Activated naive CD4-positive, alpha-beta T cell treated with anti-CD3 and anti-CD28 coated beads, Interleukin-2, amount 50 U/mL, for 24 hours (primary cell): ENCODE measurements at regions not wholly inside any gene's neighbourhood (a gene's known extent, or its start where the extent isn't known, plus 50 kb on each side); places are given as distances from the start of the nearest gene placed in this dataset.

Source experiments
- H3K27ac Mint-ChIP-seq: one replicate; pipeline ENCODE4 v1.8.0; 2021; ENCODE audit warnings: mild to moderate bottlenecking, mixed read lengths
- H3K27me3 Mint-ChIP-seq: one replicate; pipeline ENCODE4 v1.8.0; 2021; ENCODE audit warnings: mixed read lengths
- H3K36me3 Mint-ChIP-seq: one replicate; pipeline ENCODE4 v1.8.0; 2021; ENCODE audit warnings: mixed read lengths
- H3K4me1 Mint-ChIP-seq: one replicate; pipeline ENCODE4 v1.8.0; 2021; ENCODE audit warnings: mixed read lengths
- H3K4me3 Mint-ChIP-seq: one replicate; pipeline ENCODE4 v1.8.0; 2021; ENCODE audit warnings: mild to moderate bottlenecking, mixed read lengths
- H3K9me3 Mint-ChIP-seq: one replicate; pipeline ENCODE4 v1.8.0; 2021; ENCODE audit warnings: mixed read lengths

- Mint-ChIP-seq H3K9me3 (no peaks in the 10 kb centered on the region), H3K4me1 (peaks cover 3% of the 10 kb centered on the region), H3K4me3 (no peak overlapping the region), H3K36me3 (no peaks in the 10 kb centered on the region), H3K27ac (no peak overlapping the region), H3K27me3 (no peaks in the 10 kb centered on the region)
Measured at GRCh38 chr6:40340957-40341356, 246.2 kb downstream of the LRFN2 start.

- Mint-ChIP-seq H3K9me3 (no peaks in the 10 kb centered on the region), H3K4me3 (no peak overlapping the region), H3K27me3 (peaks cover 1% of the 10 kb centered on the region), H3K4me1 (peaks cover 3% of the 10 kb centered on the region), H3K27ac (no peak overlapping the region), H3K36me3 (no peaks in the 10 kb centered on the region)
Measured at GRCh38 chr6:40340196-40340595, 247.0 kb downstream of the LRFN2 start.

DNA sequence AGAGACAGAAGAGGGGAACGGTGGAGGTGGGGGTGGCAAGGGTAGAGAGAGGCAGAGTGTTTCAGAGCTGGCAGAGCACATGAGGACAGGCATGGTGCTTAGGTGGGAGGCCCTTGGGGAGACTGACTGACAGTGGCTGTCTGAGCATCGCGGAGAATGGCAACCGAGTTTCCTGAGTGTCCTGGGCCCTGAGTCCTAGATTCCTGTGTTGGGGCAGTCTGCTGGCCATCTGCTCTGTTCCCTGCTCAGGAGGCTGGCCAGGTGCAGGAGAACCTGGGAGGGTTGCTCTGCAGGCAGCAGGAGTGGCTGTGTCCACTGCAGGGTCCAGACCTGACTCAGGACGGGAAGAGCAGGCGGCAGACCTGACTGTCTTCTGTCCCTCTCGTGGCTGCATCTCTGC, 248.9 kb downstream of the LRFN2 start:
- Mint-ChIP-seq H3K27me3 (peaks cover 1% of the 10 kb centered on the region), H3K4me3 (no peak overlapping the region), H3K27ac (no peak overlapping the region), H3K36me3 (no peaks in the 10 kb centered on the region), H3K9me3 (no peaks in the 10 kb centered on the region), H3K4me1 (peaks cover 3% of the 10 kb centered on the region)

GRCh38 chr6:40336940-40337760, 250.0 kb downstream of the LRFN2 start:
- Mint-ChIP-seq H3K9me3 (no peaks in the 10 kb centered on the region), H3K27ac (no peak overlapping the region), H3K4me1 (peaks cover 3% of the 10 kb centered on the region), H3K4me3 (no peak overlapping the region), H3K36me3 (no peaks in the 10 kb centered on the region), H3K27me3 (peaks cover 1% of the 10 kb centered on the region)

DNA sequence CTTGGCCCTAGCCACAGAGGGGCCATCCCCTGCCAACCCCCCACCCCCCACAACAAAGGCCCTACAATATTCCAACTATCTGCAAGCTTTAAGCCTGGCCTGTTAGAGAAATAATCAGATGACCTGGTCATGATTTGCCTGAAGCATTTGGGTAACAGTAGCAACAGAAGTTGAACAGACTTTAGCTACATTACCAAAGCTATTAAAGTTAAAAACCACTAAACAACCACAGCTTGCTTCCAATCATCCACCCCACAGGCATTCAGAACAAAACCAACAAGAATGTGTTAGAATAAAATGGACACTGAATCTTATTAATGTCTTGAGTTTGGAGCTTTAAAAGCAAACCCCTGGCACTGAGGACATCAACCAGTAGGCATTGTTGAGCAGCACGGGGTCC, 250.9 kb downstream of the LRFN2 start:
- Mint-ChIP-seq H3K4me3 (no peak overlapping the region), H3K4me1 (peaks cover 1% of the 10 kb centered on the region), H3K9me3 (no peaks in the 10 kb centered on the region), H3K27ac (no peak overlapping the region), H3K36me3 (no peaks in the 10 kb centered on the region), H3K27me3 (peaks cover 1% of the 10 kb centered on the region)

GRCh38 chr6:40334496-40335270, 252.5 kb downstream of the LRFN2 start:
- H3K9me3 Mint-ChIP-seq = no peaks in the 10 kb centered on the region
- H3K4me1 Mint-ChIP-seq = peaks cover 10% of the 10 kb centered on the region
- H3K27ac Mint-ChIP-seq = no peak overlapping the region
- H3K27me3 Mint-ChIP-seq = peaks cover 1% of the 10 kb centered on the region
- H3K4me3 Mint-ChIP-seq = no peak overlapping the region
- H3K36me3 Mint-ChIP-seq = no peaks in the 10 kb centered on the region

DNA sequence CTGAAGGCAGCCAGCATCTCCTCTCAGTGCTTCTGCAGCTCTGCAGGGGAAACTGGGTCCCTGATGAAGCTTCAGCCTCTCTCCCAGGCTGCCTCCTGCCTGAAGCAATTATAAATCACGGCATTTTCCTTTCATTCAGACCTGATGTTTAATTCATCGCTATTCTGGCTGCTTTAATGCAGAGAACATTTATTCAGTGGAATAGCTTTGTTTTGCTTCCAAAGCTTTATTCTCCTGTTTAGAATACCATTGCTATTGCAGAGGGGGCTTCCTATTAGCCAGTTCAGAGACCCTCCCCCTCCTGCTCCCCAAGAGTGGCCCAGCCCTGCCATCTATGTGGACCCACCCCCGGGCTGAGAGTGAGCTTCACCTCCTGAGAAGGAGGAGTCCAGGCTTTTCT, 255.6 kb downstream of the LRFN2 start:
- H3K36me3 Mint-ChIP-seq = no peaks in the 10 kb centered on the region
- no peak overlapping the region for H3K27ac Mint-ChIP-seq
- H3K4me1 Mint-ChIP-seq = peaks cover 17% of the 10 kb centered on the region
- no peaks in the 10 kb centered on the region for H3K9me3 Mint-ChIP-seq
- H3K27me3 Mint-ChIP-seq = peaks cover 1% of the 10 kb centered on the region
- no peak overlapping the region for H3K4me3 Mint-ChIP-seq

DNA sequence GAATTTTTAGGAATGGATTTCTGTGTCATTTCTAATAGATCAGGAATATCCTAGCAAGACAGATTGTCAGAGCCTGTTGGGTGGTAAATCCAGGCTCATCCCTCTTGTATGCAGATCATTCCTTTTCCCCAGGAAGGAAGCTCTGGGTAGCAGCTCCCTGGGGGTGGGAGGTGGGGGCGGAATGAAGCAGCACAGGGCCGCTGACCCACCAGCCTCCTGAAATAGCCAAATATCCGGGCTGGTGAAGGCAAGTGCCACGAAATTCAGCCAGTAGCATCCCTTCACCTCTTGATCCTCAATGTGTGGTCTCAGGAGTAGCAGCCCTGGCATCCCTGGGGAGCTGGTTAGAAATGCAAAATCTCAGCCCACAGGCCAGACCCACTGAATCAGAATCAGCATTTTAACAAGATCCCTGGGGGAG, 256.9 kb downstream of the LRFN2 start:
- Mint-ChIP-seq H3K9me3 (no peaks in the 10 kb centered on the region), H3K4me1 (peaks cover 22% of the 10 kb centered on the region), H3K27ac (no peak overlapping the region), H3K27me3 (peaks cover 3% of the 10 kb centered on the region), H3K36me3 (no peaks in the 10 kb centered on the region), H3K4me3 (no peak overlapping the region)

DNA sequence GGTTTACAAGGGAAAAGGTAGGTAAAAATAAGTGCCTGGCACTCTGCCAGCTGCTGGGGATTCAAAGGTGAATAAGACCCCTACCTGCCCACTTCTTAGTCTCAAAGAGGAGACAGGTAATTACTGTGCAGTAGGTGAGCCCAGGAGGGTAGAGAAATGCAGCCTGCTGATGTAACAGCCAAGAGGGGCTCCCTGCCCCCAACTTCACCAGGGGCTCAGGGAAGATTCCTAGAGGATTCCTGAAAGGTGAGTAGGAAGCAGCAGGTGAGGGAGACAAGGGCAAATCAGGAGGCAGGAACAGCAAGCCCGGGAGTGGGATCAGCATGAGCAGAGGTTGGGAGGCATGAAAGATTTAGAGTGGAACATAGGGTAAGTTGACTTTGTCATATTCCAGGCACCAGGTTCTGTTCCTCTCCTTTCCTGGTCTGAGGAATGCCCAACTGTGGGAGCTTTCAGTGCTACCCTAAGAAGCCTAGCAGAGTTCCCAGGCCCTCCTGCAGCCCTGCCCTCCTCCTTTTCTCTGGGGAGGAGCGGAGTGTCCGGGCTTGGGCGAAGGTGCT, 258.1 kb downstream of the LRFN2 start:
- no peaks in the 10 kb centered on the region for H3K9me3 Mint-ChIP-seq
- no peak overlapping the region for H3K4me3 Mint-ChIP-seq
- no peaks in the 10 kb centered on the region for H3K36me3 Mint-ChIP-seq
- peaks cover 2% of the 10 kb centered on the region for H3K27me3 Mint-ChIP-seq
- peaks cover 22% of the 10 kb centered on the region for H3K4me1 Mint-ChIP-seq
- H3K27ac Mint-ChIP-seq = no peak overlapping the region

GRCh38 chr6:40328386-40328985, 258.7 kb downstream of the LRFN2 start:
- peaks cover 22% of the 10 kb centered on the region for H3K4me1 Mint-ChIP-seq
- H3K4me3 Mint-ChIP-seq = no peak overlapping the region
- H3K9me3 Mint-ChIP-seq = no peaks in the 10 kb centered on the region
- H3K36me3 Mint-ChIP-seq = no peaks in the 10 kb centered on the region
- peaks cover 2% of the 10 kb centered on the region for H3K27me3 Mint-ChIP-seq
- H3K27ac Mint-ChIP-seq = no peak overlapping the region

DNA sequence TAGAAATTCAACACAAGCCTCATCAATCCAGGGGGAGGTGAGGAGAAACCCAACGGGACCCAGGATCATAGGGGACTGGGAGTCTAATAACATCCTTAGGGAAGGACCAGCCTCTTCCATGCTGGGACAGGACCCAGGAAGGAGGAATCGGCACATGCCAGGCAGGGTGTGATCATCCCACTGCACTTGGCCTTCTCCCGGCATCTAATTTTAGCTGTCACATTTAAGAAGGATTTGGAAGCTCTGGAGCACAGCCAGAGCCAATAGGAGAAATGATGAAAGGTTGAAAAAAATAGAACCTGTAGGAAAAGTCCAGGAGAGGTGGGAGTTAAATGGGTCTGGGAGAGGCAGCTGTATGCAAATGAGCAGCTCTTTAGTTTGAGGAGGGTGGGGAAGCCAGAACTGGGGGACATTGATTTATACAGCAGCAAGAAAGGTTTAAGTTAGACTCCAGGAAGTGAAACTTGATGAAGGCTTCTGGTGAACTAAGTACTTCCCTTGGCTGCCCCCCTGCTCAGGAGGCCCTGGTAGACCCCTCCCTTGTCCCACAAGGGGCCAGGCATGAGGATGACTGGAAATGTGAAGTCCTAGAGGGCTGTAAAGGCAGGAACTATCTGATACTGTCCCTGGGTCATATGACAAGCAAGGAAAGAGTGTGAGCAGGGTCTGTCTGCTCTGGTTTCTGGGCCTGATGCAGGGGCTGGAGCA, 260.3 kb downstream of the LRFN2 start:
- peaks cover 22% of the 10 kb centered on the region for H3K4me1 Mint-ChIP-seq
- no peaks in the 10 kb centered on the region for H3K36me3 Mint-ChIP-seq
- H3K9me3 Mint-ChIP-seq = no peaks in the 10 kb centered on the region
- peaks cover 2% of the 10 kb centered on the region for H3K27me3 Mint-ChIP-seq
- H3K27ac Mint-ChIP-seq = no peak overlapping the region
- no peak overlapping the region for H3K4me3 Mint-ChIP-seq

DNA sequence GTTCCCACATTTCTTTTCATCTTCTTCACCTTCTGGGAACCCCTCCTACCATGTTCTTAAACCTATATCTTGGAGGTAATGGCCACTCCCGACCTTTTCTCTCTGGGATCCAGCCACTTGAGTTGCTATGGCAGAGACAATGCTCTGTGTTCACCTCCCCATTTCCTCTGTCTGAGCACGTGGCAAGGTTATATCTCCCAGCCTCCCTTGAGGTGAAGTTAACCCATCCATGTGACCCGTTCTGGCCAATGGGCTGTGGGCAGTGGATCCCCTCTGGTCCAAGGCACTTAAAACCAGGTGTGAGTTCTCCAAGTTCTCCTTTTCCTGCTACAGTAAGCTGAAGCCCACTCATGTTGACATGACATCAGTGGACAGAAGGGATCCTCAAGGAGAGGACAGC, 261.4 kb downstream of the LRFN2 start:
- no peak overlapping the region for H3K4me3 Mint-ChIP-seq
- peak overlapping the region; percentile 36 for H3K27ac Mint-ChIP-seq
- peaks cover 5% of the 10 kb centered on the region for H3K27me3 Mint-ChIP-seq
- no peaks in the 10 kb centered on the region for H3K36me3 Mint-ChIP-seq
- no peaks in the 10 kb centered on the region for H3K9me3 Mint-ChIP-seq
- H3K4me1 Mint-ChIP-seq = peaks cover 17% of the 10 kb centered on the region

DNA sequence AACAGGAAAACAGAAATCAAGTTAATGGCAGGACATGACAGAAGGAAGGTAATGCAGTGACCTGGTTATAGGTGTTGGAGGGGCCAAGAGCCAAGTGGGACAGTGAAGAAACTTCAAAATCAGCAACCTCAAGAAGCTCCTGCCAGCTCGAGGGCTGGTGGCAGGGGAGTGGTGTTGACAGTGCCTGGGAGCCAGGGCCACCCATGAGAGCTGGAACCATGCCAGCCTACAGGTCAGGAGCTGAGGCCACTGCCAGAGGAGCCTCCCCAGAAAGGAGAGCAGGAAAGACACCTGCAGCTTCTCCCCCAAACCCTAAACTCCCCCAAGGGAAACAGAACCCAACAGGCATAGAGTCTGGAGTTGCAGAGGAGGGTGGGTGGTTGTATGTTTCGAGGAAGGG, 262.1 kb downstream of the LRFN2 start:
- no peaks in the 10 kb centered on the region for H3K36me3 Mint-ChIP-seq

GRCh38 chr6:40323881-40324634, 263.1 kb downstream of the LRFN2 start:
- H3K27me3 Mint-ChIP-seq = peaks cover 10% of the 10 kb centered on the region
- no peaks in the 10 kb centered on the region for H3K36me3 Mint-ChIP-seq
- H3K27ac Mint-ChIP-seq = no peak overlapping the region
- H3K4me3 Mint-ChIP-seq = no peak overlapping the region
- peaks cover 11% of the 10 kb centered on the region for H3K4me1 Mint-ChIP-seq
- peaks cover under 1% of the 10 kb centered on the region for H3K9me3 Mint-ChIP-seq

More for the DNA sequence above, 262.1 kb downstream of the LRFN2 start:
- H3K27ac Mint-ChIP-seq = no peak overlapping the region
- peaks cover 14% of the 10 kb centered on the region for H3K4me1 Mint-ChIP-seq
- H3K4me3 Mint-ChIP-seq = no peak overlapping the region
- peaks cover 8% of the 10 kb centered on the region for H3K27me3 Mint-ChIP-seq
- H3K9me3 Mint-ChIP-seq = no peaks in the 10 kb centered on the region

DNA sequence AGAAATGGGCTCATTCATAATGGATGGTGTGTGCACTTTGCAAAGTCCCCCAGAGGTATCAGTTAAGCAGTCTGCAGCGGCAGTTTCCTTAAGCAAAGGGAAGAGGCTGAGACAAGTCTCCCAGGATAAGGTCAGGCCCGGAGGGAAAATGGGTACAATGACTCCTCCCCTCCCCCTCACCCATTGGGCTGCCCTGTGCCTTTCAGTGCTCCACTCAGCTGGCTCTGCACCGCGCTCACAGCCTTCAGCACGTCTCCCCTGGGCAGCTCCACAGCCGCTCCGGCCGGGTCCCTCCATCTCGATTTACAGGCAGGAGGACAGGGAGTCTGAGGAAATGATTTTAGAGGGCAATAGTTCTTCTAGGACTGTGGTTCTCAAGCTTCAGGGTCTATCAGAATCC, 264.8 kb downstream of the LRFN2 start:
- H3K4me1 Mint-ChIP-seq = peaks cover 5% of the 10 kb centered on the region
- H3K4me3 Mint-ChIP-seq = no peak overlapping the region
- no peaks in the 10 kb centered on the region for H3K36me3 Mint-ChIP-seq
- no peak overlapping the region for H3K27ac Mint-ChIP-seq
- peaks cover 13% of the 10 kb centered on the region for H3K27me3 Mint-ChIP-seq
- H3K9me3 Mint-ChIP-seq = peaks cover 5% of the 10 kb centered on the region
